GM19025 (cell line): ENCODE measurements at regions not wholly inside any gene's neighbourhood (a gene's known extent, or its start where the extent isn't known, plus 50 kb on each side); places are given as distances from the start of the nearest gene placed in this dataset.

Experiments
- ATAC-seq: cut with Tn5 transposase; IDR thresholded peaks from one replicate; pipeline ENCODE4 v1.9.1; 2021; ENCODE audit warnings: mild to moderate bottlenecking, low read depth, moderate library complexity; ENCODE audit not compliant: unreplicated experiment

- no peak for ATAC-seq
Measured at GRCh38 chr12:77167801-77168200, 102.4 kb upstream of the E2F7 start.

- ATAC-seq = no peak
Measured at GRCh38 chr12:77166696-77167095, 101.3 kb upstream of the E2F7 start.

- no peak for ATAC-seq
Measured at GRCh38 chr12:77163074-77164038, 98.0 kb upstream of the E2F7 start.

- no peak for ATAC-seq
Measured at GRCh38 chr12:77161944-77162343, 96.6 kb upstream of the E2F7 start.

- no peak for ATAC-seq
Measured at GRCh38 chr12:77160931-77161330, 95.6 kb upstream of the E2F7 start.

GRCh38 chr12:77153706-77154105, 88.3 kb upstream of the E2F7 start:
- no peak for ATAC-seq

GRCh38 chr12:77152623-77153193, 87.3 kb upstream of the E2F7 start:
- no peak for ATAC-seq

GRCh38 chr12:77151030-77151429, 85.7 kb upstream of the E2F7 start:
- no peak for ATAC-seq

GRCh38 chr12:77133566-77133965, 68.2 kb upstream of the E2F7 start:
- no peak for ATAC-seq

GRCh38 chr12:77131977-77132490, 66.7 kb upstream of the E2F7 start:
- ATAC-seq = no peak

GRCh38 chr12:77130193-77130592, 64.8 kb upstream of the E2F7 start:
- ATAC-seq = no peak

- peak; percentile 67 for ATAC-seq
Measured at GRCh38 chr12:77124767-77125166, 59.4 kb upstream of the E2F7 start.

- no peak for ATAC-seq
Measured at GRCh38 chr12:77122661-77123060, 57.3 kb upstream of the E2F7 start.

GRCh38 chr12:77122236-77122635, 56.9 kb upstream of the E2F7 start:
- no peak for ATAC-seq

GRCh38 chr12:77120156-77121085, 55.1 kb upstream of the E2F7 start:
- ATAC-seq = no peak

- no peak for ATAC-seq
Measured at GRCh38 chr12:77118696-77119095, 53.3 kb upstream of the E2F7 start.

GRCh38 chr12:77116277-77116676, 50.9 kb upstream of the E2F7 start:
- no peak for ATAC-seq

- no peak for ATAC-seq
Measured at GRCh38 chr12:77115471-77115870, 50.1 kb upstream of the E2F7 start.
